Activated CD8-positive, alpha-beta memory T cell treated with anti-CD3 and anti-CD28 coated beads, Interleukin-2, amount 50 U/mL, for 24 hours (primary cell): ENCODE measurements at regions not wholly inside any gene's neighbourhood (a gene's known extent, or its start where the extent isn't known, plus 50 kb on each side); places are given as distances from the start of the nearest gene placed in this dataset.

Source experiments
- DNase-seq: peaks from one replicate; pipeline ENCODE4 v3.0.0-alpha.2; 2020; ENCODE audit errors: extremely low read depth

DNA sequence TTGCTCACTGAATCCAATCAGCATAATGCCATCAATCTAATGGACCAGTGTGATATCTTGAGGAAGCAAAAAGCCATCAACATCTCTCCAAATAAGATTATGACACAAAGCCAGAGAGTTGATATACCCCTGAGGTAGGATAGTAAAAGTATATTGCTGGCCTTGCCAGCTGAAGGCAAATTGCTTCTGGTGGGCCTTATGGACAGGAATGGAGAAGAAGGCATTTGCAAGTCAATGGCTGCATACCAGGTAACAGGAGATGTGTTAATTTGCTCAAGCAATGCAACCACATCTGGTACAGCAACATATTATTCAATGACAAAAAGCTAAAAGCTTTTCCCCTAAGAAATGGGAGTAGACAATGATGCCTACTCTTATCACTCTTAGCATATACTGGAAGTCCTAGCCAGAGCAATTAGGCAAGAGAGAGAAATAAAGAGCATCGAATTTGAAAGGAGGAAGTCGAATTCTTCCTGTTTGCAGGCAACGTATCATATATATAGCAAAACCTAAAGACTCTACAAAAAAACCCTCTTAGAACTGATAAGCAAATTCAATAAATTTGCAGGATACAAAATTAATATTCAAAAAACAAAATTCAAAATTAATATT is 216.1 kb upstream of the RASA1 start:
- no peak for DNase-seq

DNA sequence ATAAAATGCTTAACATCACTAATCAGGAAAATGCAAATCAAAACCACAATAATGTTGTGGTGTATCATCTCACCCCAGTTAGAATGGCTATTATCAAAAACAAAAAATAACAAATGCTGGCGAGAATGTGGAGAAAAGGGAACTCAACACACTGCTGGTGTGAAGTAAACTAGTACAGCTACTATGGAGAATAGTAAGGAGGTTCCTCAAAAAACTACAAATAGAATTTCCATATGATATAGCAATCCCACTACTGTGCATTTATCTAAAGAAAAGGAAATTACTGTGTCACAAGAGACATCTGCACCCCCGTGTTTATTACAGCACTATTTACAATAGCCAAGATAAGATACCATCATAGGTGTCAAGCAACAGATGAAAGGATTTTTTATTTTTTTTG is 214.5 kb upstream of the RASA1 start:
- no peak for DNase-seq

DNA sequence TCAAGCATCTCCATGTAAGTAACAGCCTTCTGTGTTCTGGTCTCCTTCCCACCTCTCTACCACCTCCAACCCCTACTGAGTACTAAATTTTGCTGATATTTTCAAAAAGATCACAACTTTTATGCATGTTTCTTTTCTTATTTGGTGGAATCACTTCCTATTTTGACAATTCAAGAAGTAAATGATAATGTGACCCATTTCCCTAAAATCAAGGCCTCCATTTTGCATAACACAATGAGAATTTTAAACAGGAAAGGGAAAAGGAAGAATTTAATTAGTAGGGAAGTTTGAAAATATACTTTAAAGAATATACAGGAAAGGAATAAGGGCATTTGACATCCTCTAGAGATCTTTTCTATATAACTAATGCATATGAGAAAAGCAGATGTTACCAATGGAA is 212.9 kb upstream of the RASA1 start:
- DNase-seq: no peak

DNA sequence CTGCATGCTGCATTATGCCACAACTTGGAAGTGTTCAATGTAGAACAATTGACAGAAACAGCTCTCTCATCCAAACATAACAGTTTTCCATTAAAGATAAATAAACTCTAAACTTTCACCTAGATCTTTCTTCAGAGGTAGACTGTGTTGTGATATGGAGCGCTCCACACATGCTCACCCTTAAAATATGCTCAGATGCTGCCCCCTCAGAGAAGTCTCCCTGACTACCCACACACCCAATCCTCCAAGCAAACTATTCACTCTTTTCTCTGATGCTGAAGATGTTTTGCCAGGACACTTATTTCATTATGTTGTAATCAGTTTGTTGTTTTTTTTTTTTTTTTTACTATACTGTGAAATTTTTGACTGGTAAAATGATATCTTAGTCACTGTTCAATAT is 206.6 kb upstream of the RASA1 start:
- DNase-seq: no peak

DNA sequence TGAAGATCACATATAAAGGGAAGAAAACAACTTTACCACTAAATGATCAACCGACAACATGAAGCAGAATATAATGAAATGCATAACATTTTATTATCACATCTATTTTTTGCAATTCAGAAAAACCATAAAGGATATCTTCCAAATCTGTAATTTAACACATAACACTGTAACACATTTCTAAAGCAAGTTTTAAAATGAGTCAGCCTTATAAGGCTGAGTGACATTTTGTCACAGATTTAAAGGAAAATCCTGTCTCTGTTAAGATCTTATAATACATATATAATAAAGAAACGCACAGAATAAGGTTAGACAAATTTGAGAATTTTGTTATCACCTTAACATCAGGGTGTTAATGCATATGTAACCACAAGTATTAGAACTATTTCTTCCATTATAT is 198.4 kb upstream of the RASA1 start:
- DNase-seq: no peak

DNA sequence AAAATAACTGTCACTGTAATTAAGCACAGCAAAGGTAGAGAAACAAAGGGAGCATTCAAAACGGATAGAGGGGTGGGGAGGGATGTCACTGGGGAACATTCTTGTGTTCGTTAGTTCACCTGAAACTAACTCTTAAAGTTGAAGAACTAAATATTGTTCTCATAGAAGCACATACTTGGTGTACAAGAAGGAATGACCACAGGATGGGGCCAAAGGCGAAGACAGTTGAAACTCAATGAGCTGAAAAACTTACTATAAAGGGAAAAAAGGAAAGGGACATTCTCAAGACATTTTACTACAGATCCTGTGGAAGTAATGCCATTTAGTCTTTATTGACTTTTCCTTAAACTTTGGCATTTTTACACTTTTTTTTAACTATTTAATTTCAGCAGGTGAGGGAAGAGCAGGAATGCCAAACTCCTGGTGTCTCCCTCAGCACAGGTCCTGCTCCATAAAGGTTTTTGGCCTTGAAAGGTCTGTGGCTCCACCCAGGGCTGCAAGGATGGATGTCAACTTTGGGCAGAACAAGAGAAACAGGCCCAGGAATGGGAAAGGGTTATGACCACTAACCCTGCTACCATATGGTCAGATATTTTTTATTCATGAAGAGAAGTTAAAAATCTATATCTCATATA is 197.6 kb upstream of the RASA1 start:
- DNase-seq: no peak

DNA sequence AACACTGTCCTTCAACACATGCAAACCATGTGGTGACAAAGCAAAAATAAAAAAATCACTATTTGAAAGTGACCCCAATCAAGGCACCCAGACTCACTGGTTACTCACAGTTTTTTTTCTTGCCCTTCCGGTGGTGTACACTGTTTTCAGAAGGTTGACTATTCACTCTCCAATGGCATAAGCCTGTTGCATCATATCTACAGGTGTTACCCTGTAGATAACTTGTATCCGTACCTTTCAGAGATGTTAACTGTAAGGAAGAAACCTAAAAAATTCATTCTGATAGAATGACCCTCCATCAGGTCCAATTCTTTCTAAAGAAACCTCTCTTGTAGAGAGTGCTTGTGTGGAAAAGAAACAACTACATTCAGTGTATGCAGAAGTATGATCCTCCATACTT is 193.6 kb upstream of the RASA1 start:
- no peak for DNase-seq

DNA sequence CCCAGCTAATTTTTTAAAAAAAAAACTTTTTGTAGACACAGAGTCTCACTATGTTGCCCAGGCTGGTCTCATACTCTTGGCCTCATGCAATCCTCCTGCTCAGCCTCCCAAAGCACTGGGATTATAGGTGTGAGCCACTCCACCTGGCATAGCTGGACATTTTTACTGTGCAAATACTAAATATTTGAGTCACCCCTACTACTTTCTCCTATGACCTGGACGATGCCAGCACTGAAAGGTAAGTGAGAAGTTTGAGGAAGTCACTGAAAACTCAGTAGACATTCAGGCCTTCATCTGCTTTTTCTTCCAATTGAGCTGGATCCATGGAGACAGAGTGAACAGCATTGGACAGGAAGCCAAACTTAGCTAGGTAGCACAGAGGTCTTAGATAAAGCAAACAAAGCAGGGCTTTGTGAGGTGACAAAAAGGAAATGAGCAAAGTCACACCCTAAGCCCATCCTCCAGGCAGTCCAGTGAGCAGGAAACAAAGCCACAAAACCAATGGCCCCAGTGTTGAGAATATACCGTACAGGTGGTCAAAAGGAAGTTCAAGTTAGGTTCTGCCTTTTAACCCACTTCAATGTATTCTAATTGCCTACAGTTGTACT is 192.6 kb upstream of the RASA1 start:
- no peak for DNase-seq

DNA sequence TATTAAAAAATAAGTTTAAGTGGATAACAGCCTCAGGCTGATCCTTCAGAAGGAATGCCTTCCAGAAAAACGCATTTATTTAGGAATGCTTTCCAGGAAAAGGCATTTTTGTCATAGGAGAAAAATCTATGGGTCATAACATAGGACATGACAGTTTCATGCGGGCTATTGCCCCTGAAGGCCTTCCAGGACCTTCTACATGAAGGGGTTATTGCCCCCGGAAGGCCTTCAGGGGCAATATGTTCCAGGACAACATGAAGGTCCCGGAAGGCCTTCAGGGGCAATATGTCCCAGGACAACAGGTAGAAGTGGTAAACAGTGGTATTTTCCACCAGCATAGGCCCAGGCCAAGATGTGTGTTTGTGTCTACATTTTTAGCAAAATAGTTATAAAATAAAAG is 191.3 kb upstream of the RASA1 start:
- DNase-seq: no peak

DNA sequence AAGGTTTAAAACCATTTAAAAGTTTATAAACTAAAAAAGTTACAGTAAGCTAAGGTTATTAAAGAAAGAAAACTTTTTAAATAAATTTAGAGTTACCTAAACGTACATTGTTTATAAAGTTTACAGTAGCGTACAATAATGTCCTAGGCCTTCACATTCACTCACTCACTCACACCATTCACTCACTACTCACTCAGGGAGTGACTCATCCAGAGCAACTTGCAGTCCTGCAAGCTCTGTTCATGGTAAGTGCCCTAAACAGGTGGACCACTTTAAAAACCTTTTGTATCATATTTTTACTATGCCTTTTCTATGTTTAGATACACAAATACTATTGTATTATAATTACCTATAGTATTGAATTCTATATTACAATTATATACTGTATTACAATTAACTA is 190.8 kb upstream of the RASA1 start:
- DNase-seq: no peak

DNA sequence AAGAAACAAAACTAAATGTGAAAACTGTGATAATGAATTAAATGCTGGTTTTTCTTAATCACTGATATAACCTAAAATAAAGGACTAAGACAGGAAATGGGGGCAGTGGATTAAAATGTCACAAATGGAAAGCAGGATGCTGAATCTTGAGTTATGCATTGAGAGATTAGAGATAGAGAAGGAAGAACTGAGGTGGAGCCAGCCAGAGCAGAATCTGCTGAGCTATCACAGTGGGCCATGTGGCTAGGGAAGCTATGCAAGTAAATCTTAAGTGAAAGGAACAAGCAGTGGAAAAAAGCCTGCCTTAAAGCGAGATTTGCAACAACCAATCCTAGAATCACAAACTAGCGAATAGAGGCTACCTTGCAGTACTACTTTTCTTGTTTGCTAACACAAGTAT is 188.5 kb upstream of the RASA1 start:
- DNase-seq: no peak

DNA sequence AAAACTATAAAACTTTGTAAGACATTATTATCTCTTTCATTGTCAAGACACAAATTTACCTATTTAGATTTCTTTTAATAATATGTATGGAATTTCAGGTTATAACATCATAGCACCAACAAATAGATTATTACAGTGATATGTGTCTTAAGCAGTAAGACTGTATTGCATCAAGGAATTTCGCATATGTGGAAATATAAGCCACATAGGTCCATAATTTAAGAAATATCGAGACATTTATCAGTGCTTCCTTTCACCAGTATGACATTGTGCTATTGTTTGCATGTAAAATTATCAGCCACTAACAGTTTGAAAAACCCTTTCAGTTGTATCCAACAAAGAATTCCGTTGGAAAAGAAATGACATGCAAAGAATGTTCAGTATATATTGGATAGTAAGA is 186.7 kb upstream of the RASA1 start:
- DNase-seq: no peak

DNA sequence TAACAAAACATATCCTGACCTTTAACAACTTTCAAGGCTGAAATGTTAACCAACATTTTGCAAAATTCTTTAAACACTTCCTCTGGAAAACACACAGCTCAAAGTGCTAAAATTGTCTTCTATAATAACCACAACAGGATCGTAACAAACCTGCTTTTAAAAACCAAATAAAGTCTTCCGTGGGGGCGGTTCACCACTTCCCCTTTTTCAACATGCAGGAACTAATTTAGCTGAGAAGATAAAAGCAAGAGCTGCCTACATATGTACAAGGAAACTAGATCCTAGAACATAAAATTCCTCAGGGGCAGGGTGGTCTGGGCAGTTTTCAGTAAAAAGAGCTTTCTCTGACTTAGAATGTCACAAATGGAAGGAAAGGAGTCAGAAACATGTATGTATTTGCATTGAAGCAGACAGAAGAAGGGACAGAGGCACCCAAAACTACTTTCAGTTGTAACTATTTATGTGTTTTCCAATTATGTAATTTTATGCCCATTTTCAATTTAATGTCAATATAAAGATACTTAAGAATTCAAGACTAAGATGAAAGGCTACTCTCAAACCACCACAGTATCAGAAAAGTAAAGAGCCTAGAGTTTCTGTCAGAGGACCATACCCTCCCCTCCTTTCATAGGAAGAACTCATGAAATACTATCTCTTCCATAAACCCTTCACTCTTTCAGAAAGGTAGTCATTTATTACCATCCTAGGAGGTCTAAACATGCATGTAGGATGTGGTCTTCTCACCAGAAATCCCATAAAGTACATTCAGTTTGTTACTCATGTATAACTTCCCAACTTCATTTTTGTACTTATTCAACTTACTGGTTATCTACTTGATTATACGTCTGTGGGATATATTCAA is 185.9 kb upstream of the RASA1 start:
- DNase-seq: no peak

DNA sequence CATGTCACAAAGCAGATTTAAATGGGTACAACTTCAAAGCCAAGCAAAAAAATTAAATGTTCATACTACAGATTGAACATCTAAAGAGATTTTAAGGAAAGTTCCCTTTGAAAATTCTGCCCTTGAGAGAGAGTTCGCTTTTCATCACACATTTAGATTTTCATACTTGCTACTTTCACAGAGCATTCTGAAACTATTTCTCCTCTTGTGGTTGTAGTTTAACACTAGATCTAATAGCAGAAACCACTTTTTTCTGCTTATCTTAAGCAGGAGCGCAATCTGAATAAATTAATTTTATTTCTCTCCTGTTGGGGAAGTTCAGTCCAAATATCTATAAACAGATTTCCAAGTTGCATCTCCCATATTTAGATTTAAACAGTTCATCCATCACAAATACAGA is 173.3 kb upstream of the RASA1 start:
- no peak for DNase-seq

DNA sequence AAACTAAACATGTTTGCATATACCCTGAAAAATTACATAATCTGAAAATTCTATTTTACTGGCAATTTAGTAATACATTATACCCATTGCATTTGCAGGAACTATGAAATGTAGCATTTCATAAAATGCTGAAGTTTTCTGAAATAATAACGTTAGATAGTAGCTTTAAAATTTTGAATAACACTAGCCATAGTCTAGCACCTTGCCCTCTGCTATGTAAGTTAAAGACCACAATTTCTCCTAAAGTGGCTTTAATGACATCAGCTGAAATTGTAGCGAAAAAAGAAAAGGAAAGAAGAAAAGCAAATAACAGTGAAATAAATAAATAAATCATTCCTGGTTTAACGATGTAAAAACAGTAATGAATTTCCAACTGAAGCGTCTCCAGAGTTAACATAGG is 172.8 kb upstream of the RASA1 start:
- DNase-seq: no peak

DNA sequence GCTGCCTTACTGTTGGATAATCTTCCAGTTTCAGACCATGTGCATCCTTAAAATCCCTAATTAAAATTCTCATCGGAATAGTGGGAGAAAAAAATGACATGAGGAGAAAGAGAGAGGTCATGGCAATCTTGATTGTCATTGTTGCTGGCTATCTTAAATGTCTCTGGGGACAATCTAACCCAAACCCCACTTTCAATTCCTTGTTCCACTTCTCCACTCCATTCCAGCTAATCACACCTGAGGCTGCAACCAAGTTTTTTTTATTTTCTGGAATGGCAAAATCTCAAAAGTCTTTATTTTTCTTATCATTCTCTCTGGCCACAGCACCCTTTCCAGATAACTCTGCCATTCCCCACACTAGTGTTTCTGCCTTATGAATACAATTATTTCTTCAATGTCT is 171.9 kb upstream of the RASA1 start:
- DNase-seq: no peak

DNA sequence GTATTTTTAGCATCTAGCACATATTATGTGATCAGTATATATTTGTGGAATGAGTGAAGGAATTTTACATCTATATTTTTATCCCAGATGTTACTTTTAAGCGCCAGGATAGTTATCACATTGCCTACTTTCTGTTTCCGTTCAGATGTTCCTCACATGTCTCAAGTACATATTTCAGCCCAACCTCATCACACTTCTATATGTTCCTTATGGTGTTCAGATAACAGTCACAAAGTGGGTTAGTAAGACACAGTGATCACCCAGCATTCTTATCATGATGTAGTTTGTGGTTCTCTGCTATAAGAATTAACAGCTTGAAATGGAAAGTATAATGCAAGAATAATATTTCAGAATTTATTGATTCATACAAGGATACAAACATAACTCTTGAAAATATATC is 170.0 kb upstream of the RASA1 start:
- DNase-seq: no peak

DNA sequence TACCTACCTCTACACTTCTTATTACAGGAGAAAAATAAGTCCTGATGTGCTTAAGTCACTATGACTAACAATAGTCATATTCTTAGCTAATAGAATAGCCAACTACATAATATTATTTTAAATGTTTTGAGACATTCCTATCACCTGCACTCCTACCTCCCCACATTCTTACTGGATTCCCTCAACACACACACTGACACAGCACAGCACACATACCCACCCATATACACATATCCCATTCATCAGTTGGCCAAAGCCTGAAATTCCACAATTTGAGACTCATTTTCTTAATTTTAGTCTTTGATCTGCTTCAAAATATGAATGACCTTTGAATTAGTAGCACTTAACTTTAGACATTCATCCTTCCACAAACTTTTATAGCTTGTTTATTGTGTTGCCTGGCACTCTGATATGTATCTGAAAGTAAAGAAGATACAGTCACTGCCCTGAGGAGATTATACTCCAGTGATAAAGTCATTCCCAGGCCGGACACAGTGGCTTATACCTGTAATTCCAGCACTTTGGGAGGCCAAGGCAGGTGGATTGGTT is 168.3 kb upstream of the RASA1 start:
- DNase-seq: no peak

DNA sequence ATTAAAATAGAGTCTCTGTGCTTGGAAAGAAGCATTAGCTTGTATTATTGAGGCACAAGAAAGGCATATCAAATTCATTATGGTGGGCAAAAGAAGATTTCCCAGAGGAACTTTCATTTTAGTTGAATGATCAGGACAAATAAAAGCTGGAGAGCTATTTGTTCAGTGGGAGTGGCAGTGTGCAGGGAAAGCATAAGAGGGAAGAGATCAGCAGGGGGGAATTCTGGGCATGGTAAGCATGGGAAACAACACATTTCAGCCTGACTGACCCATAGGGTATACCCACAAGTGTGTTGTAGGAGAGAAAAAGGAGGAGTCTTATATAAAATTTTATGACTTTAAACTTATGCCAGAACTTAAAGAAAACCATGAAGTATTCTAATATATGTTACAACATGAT is 167.7 kb upstream of the RASA1 start:
- no peak for DNase-seq

DNA sequence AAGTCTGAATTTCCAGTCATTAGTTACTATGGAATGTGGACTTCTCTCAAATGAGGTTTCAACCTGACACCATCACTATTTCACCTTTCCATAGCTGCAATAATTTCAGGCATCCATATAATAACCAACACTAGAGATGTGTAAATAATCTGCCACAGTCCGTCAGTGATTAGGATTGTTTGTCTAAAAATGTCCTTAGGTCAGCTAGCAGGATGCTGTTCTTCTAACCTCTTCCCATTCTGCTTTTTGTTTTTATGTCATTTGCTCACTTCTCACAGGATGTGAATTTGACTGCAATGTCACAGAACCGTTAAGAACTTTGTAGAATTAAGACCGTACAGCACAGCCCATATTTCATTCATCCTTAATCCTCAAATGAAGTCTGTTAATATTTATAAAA is 166.4 kb upstream of the RASA1 start:
- DNase-seq: no peak

DNA sequence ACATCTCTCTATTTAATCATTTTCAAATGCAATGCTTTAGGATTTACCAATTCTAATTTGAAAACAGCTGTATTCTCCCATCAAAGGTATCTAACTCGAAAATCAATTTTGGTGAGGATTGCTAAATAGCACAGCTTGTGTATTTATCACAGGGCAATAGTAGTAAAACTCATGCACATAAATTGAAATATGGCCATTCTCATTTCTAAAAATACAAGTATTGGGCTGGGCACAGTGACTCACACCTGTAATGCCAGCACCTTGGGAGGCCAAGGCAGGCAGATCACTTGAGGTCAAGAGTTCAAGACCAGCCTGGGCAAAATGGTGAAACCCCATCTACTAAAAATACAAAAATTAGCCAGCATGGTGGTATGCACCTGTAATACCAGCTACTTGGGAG is 164.8 kb upstream of the RASA1 start:
- DNase-seq: no peak

DNA sequence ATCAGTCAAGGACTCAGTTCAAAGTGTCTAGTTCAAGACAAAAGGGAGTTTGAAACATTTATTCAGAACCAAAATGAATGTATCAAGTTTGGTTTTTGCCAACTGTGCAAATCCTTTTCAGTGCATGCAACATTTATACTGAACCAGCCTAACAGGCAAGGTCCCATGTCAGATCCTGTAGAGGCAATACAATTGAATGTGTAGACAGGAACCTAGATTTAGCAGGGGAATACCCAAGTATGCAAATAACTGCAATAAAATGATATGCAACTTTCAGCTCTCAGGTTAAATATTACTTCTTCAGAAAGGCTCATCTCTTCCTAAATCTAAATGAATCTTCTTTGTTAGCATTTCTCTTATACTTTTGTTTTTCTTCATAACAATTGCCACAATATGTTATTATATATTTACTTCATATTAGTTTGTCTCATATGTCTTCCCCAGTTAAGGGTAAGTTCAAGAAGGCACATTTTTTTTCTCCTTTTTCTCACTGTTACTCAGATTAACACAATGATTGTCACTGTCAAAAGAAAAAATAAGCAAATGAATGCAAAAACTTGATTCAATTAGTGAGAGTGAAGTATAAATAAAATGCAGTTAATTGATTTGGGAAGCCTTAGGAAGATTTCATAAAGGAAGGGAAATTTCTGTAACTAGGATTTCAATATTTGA is 163.9 kb upstream of the RASA1 start:
- DNase-seq: no peak
